ENCODE measurements at regions not wholly inside any gene's neighbourhood (a gene's known extent, or its start where the extent isn't known, plus 50 kb on each side); places are given as distances from the start of the nearest gene placed in this dataset.

DNA sequence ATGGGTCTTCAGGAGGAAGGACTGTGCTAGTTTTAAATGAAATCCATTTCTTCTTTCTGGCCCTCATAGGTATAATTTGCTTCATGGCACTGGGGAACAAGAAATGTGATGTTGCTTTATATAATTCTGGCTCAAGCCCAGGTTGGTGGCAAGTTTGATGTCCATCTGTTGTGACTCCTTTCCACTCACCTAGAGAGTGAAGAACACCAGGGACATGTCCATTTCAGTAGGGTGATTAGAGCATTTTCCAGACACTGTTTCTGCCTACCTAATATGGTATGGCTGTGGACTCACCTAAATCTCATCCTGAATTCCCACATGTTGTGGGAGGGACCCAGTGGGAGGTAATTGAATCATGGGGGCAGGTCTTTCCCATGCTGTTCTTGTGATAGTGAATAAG, 278.1 kb downstream of the LMX1A start:
- TF ChIP-seq CTCF (IDR thresholded peaks at IDR 0.05) (no peak), EZH2 (IDR thresholded peaks at IDR 0.05) (no peak)
